ENCODE measurements at regions not wholly inside any gene's neighbourhood (a gene's known extent, or its start where the extent isn't known, plus 50 kb on each side); places are given as distances from the start of the nearest gene placed in this dataset.

DNA sequence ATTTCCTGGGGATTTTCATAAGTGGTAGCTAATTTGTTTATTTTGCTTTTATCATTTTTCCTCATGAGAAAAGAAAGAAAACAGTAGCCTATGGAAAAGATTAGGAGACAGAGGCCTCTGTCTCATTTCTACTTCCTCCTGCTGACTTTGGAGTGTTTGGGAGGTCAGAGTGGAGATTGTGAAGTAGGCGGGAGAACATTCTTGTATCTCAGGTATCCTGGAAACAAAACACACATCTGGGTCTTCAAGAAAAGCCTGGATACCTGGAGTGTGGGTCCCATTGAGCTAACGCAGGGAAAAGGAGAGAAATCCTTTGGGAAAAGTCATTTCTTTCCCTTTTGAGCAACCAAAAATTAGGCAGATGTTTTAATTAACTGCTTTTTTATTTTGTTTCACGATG lies 161.5 kb upstream of the DMAC1 start:
- Histone ChIP-seq H3K4me3 (ENCODE audit: low read depth in 1 of 3, low read length in 3 of 3) (no peak overlapping the region), H3K9me3 (ENCODE audit: control insufficient read depth in 2 of 2, insufficient read depth in 1 of 2, low read depth in 1 of 2, low read length in 1 of 2) (no peaks in the 10 kb centered on the region), H3K27me3 (ENCODE audit: control insufficient read depth in 3 of 3, insufficient read depth in 3 of 3, low read length in 3 of 3) (no peaks in the 10 kb centered on the region), H3K36me3 (ENCODE audit: control insufficient read depth in 3 of 3, insufficient read depth in 2 of 3, low read depth in 1 of 3, low read length in 3 of 3) (no peaks in the 10 kb centered on the region), H3K4me1 (ENCODE audit: control insufficient read depth in 3 of 3, insufficient read depth in 2 of 3, low read depth in 1 of 3, low read length in 2 of 3) (peaks cover 0 to 10% (median 0%) of the 10 kb centered on the region in 3 donors), H3K27ac (ENCODE audit: low read depth in 1 of 3, low read length in 2 of 3) (no peak overlapping the region)
- DNase-seq (no peak), FAIRE-seq (no peak)
- WGBS, 3 donors: 81 to 86% (median 84%) methylated on average over 3 of the region's 3 CpGs

DNA sequence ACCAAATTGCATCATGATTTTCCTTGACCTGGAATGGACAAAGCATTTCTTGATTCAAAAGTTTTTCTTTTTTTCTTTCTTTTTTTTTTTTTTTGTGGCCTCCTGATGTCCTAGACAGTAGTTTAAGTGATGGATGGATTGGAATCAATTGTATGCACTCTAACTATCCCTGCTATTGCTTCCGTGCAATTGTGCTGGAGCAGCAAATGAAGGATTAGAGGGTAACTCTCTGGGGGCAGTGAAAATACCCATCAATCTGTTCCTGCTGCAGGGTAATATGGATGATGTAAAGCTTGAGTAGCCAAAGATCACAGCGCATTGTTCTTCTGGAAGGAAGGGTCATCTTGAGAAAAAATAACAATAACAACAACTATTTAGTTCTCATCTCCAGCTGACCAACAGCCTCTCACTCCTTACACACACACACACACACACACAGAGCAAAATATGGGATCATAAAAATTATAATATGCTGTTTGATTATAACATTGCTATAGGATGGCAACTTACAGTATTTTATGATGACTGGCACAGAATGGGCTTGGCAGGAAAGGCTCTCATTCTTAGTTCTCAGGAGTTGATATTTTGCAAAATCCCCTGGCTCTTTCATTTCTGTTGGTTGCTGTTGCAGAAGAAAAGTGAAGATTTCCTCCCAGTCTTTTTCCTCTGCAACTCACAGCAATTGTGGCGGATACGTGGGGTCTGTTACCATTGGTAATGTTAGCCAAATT lies 160.9 kb upstream of the DMAC1 start:
- FAIRE-seq: no peak
- Histone ChIP-seq H3K4me3 (ENCODE audit: low read depth in 1 of 3, low read length in 3 of 3) (no peak overlapping the region), H3K4me1 (ENCODE audit: control insufficient read depth in 3 of 3, insufficient read depth in 2 of 3, low read depth in 1 of 3, low read length in 2 of 3) (peaks cover 0 to 10% (median 0%) of the 10 kb centered on the region in 3 donors), H3K9me3 (ENCODE audit: control insufficient read depth in 2 of 2, insufficient read depth in 1 of 2, low read depth in 1 of 2, low read length in 1 of 2) (no peaks in the 10 kb centered on the region), H3K27me3 (ENCODE audit: control insufficient read depth in 3 of 3, insufficient read depth in 3 of 3, low read length in 3 of 3) (no peaks in the 10 kb centered on the region), H3K27ac (ENCODE audit: low read depth in 1 of 3, low read length in 2 of 3) (no peak overlapping the region), H3K36me3 (ENCODE audit: control insufficient read depth in 3 of 3, insufficient read depth in 2 of 3, low read depth in 1 of 3, low read length in 3 of 3) (no peaks in the 10 kb centered on the region)
- no peak for DNase-seq
- 85 to 93% (median 92%) methylated on average over 4 of the region's 4 CpGs for WGBS, 3 donors

DNA sequence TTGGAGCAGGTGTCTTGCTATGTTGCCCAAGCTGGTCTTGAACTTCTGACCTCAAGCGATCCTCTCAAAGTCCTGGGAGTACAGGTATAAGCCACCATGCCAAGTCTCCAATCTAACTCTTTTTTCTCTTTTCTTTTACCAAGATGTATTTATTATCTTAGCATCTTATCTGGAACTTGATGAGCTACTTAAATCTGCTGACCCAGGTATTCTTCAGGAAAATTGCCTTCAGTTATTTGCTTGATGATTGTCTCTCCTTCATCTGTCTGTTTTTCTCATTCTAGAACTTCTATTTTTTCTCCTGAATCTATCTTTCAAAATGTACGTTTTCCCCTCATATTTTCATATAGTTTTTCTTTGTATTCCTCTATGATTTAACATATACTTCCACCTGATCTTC lies 158.2 kb upstream of the DMAC1 start:
- no peak for FAIRE-seq
- no peaks in the 10 kb centered on the region for H3K36me3 ChIP-seq (ENCODE audit: control insufficient read depth in 3 of 3, insufficient read depth in 2 of 3, low read depth in 1 of 3, low read length in 3 of 3)
- 87 to 92% (median 91%) methylated on average over 2 of the region's 2 CpGs for WGBS, 3 donors
- DNase-seq: no peak
- H3K27me3 ChIP-seq (ENCODE audit: control insufficient read depth in 3 of 3, insufficient read depth in 3 of 3, low read length in 3 of 3): no peaks in the 10 kb centered on the region
- peaks cover 0 to 5% (median 0%) of the 10 kb centered on the region in 3 donors for H3K4me1 ChIP-seq (ENCODE audit: control insufficient read depth in 3 of 3, insufficient read depth in 2 of 3, low read depth in 1 of 3, low read length in 2 of 3)
- no peak overlapping the region for H3K27ac ChIP-seq (ENCODE audit: low read depth in 1 of 3, low read length in 2 of 3)
- no peak overlapping the region for H3K4me3 ChIP-seq (ENCODE audit: low read depth in 1 of 3, low read length in 3 of 3)
- H3K9me3 ChIP-seq (ENCODE audit: control insufficient read depth in 2 of 2, insufficient read depth in 1 of 2, low read depth in 1 of 2, low read length in 1 of 2): no peaks in the 10 kb centered on the region

DNA sequence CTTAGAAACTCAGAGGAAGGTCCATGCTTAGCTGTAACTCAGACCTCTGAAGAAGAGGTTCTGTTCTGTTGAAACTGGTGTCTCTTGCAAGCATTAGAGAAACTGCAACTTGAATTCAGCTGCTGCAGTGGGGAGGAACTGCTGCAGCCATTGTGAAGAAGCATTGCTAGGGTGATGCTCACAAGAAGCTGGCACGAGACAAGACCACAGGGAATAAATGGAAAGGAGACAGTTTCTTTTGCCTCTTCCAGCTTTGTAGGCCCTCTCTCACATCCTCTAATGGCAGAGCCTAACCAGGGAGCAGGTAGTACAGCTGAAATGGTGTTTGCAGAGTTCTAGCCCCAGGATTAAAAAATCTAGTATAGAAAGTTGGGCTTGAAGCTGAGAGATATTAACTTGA lies 148.0 kb upstream of the DMAC1 start:
- Histone ChIP-seq H3K27me3 (ENCODE audit: control insufficient read depth in 3 of 3, insufficient read depth in 3 of 3, low read length in 3 of 3) (no peaks in the 10 kb centered on the region), H3K36me3 (ENCODE audit: control insufficient read depth in 3 of 3, insufficient read depth in 2 of 3, low read depth in 1 of 3, low read length in 3 of 3) (no peaks in the 10 kb centered on the region), H3K27ac (ENCODE audit: low read depth in 1 of 3, low read length in 2 of 3) (no peak overlapping the region), H3K4me3 (ENCODE audit: low read depth in 1 of 3, low read length in 3 of 3) (no peak overlapping the region), H3K9me3 (ENCODE audit: control insufficient read depth in 2 of 2, insufficient read depth in 1 of 2, low read depth in 1 of 2, low read length in 1 of 2) (no peaks in the 10 kb centered on the region), H3K4me1 (ENCODE audit: control insufficient read depth in 3 of 3, insufficient read depth in 2 of 3, low read depth in 1 of 3, low read length in 2 of 3) (no peaks in the 10 kb centered on the region)
- no peak for DNase-seq
- WGBS, 3 donors: 68 to 83% (median 82%) methylated on average over 1 of the region's 1 CpG
- FAIRE-seq: no peak

DNA sequence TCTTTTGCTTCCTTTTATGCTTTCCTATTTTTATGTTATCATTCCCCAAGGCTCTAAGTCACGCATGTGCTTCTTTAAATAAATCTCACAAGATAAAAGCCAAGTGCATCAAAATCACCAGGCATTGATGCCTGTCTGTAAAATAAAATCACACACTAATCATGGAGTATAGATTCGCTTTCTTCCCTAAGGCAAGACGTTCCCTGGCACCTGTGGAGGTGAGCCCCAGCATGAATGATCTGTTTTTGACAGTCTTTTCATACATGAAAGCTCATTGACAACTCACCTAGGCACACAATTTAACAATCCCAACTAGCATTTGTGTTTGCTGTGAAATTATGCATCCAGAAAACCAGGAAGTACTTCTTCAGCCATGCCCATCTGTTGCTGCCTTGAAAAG lies 146.9 kb upstream of the DMAC1 start:
- H3K27me3 ChIP-seq (ENCODE audit: control insufficient read depth in 3 of 3, insufficient read depth in 3 of 3, low read length in 3 of 3): no peaks in the 10 kb centered on the region
- 85 to 90% (median 85%) methylated on average over 3 of the region's 3 CpGs for WGBS, 3 donors
- no peaks in the 10 kb centered on the region for H3K36me3 ChIP-seq (ENCODE audit: control insufficient read depth in 3 of 3, insufficient read depth in 2 of 3, low read depth in 1 of 3, low read length in 3 of 3)
- no peak for DNase-seq
- no peaks in the 10 kb centered on the region for H3K9me3 ChIP-seq (ENCODE audit: control insufficient read depth in 2 of 2, insufficient read depth in 1 of 2, low read depth in 1 of 2, low read length in 1 of 2)
- no peaks in the 10 kb centered on the region for H3K4me1 ChIP-seq (ENCODE audit: control insufficient read depth in 3 of 3, insufficient read depth in 2 of 3, low read depth in 1 of 3, low read length in 2 of 3)
- H3K27ac ChIP-seq (ENCODE audit: low read depth in 1 of 3, low read length in 2 of 3): no peak overlapping the region
- no peak for FAIRE-seq
- no peak overlapping the region for H3K4me3 ChIP-seq (ENCODE audit: low read depth in 1 of 3, low read length in 3 of 3)

DNA sequence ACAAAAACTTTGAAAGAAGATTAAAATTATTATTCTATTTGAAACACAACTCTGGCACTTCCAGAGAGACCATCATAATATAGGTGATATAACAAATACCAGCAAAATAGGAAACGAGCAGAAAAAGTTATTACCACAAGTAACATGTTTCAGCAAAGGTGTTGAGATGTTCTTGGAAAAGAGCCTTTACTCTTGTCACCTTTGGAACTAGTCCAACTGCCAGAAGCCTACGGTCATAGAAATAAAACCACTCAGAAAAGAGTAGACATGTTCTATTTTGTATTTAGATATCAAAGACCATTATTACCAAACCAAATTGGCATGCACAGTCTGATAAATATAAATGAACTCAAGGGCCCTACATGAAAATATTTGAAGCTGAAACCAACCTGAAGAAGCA lies 145.0 kb upstream of the DMAC1 start:
- no peaks in the 10 kb centered on the region for H3K27me3 ChIP-seq (ENCODE audit: control insufficient read depth in 3 of 3, insufficient read depth in 3 of 3, low read length in 3 of 3)
- 52 to 64% (median 57%) methylated on average over 2 of the region's 2 CpGs for WGBS, 3 donors
- no peak overlapping the region for H3K4me3 ChIP-seq (ENCODE audit: low read depth in 1 of 3, low read length in 3 of 3)
- FAIRE-seq (no peak), DNase-seq (no peak)
- H3K36me3 ChIP-seq (ENCODE audit: control insufficient read depth in 3 of 3, insufficient read depth in 2 of 3, low read depth in 1 of 3, low read length in 3 of 3): no peaks in the 10 kb centered on the region
- no peaks in the 10 kb centered on the region for H3K4me1 ChIP-seq (ENCODE audit: control insufficient read depth in 3 of 3, insufficient read depth in 2 of 3, low read depth in 1 of 3, low read length in 2 of 3)
- H3K9me3 ChIP-seq (ENCODE audit: control insufficient read depth in 2 of 2, insufficient read depth in 1 of 2, low read depth in 1 of 2, low read length in 1 of 2): peaks cover 0 to 6% of the 10 kb centered on the region in 2 donors
- no peak overlapping the region for H3K27ac ChIP-seq (ENCODE audit: low read depth in 1 of 3, low read length in 2 of 3)

DNA sequence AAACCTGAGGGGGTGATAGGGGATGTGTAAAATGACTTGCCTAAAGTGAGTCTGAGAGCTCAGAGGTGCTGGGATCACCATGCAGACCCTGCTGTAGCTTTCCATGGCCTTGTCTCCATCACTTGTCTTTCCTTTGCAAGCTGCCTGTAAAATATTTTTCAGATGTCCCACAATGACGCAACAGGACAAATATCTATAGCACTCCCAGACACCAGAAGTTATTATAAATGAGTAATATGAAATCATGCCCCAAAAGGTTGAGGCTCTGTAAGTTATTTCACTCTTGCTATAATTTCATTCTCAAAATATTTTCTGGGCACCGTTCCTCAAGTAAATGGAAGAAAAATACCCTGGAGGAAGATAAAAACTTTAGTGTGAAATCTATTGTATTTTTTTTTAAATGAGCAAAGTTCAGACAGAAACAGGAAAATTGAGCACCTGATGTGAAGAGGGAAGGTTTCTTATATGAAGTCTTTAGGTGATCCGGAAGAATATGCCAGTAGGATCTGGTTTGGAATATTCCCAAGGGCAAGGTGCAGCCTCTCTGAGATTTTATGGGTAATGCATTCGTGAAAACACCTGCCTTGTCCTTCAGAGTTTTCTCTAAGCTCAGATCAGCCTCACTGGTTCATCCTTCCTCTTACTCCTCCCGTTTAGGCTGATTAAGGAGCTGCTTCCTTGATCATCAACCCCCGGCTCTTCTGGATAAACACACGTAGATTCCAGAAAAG lies 138.3 kb upstream of the DMAC1 start:
- FAIRE-seq: no peak
- H3K36me3 ChIP-seq (ENCODE audit: control insufficient read depth in 3 of 3, insufficient read depth in 2 of 3, low read depth in 1 of 3, low read length in 3 of 3): no peaks in the 10 kb centered on the region
- peaks cover 0 to 14% of the 10 kb centered on the region in 2 donors for H3K9me3 ChIP-seq (ENCODE audit: control insufficient read depth in 2 of 2, insufficient read depth in 1 of 2, low read depth in 1 of 2, low read length in 1 of 2)
- no peak overlapping the region for H3K27ac ChIP-seq (ENCODE audit: low read depth in 1 of 3, low read length in 2 of 3)
- peaks cover 0 to 3% (median 0%) of the 10 kb centered on the region in 3 donors for H3K4me1 ChIP-seq (ENCODE audit: control insufficient read depth in 3 of 3, insufficient read depth in 2 of 3, low read depth in 1 of 3, low read length in 2 of 3)
- 33 to 68% (median 52%) methylated on average over 7 of the region's 7 CpGs for WGBS, 3 donors
- no peak for DNase-seq
- no peaks in the 10 kb centered on the region for H3K27me3 ChIP-seq (ENCODE audit: control insufficient read depth in 3 of 3, insufficient read depth in 3 of 3, low read length in 3 of 3)
- H3K4me3 ChIP-seq (ENCODE audit: low read depth in 1 of 3, low read length in 3 of 3): no peak overlapping the region

DNA sequence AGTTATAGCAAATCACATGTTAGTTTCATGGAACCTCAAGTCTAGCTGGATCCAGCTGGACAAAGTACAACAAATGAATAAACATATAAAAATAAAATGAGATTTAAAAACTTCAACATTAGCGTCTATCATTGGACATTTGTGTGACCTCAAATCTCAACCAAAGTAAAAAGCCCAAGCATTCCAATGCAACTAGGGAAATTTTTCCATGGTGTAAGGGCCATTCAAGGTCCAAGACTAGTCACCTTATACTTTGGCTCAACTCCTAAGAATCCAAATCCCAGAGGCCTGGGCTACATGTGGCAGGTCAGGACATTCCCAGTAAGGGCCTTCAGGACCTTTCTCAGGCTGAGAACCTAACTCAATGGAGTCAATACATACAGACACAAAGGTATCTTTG lies 137.4 kb upstream of the DMAC1 start:
- peaks cover 0 to 14% of the 10 kb centered on the region in 2 donors for H3K9me3 ChIP-seq (ENCODE audit: control insufficient read depth in 2 of 2, insufficient read depth in 1 of 2, low read depth in 1 of 2, low read length in 1 of 2)
- H3K27me3 ChIP-seq (ENCODE audit: control insufficient read depth in 3 of 3, insufficient read depth in 3 of 3, low read length in 3 of 3): no peaks in the 10 kb centered on the region
- H3K4me3 ChIP-seq (ENCODE audit: low read depth in 1 of 3, low read length in 3 of 3): no peak overlapping the region
- no peaks in the 10 kb centered on the region for H3K36me3 ChIP-seq (ENCODE audit: control insufficient read depth in 3 of 3, insufficient read depth in 2 of 3, low read depth in 1 of 3, low read length in 3 of 3)
- H3K27ac ChIP-seq (ENCODE audit: low read depth in 1 of 3, low read length in 2 of 3): no peak overlapping the region
- no peak for DNase-seq
- FAIRE-seq: no peak
- H3K4me1 ChIP-seq (ENCODE audit: control insufficient read depth in 3 of 3, insufficient read depth in 2 of 3, low read depth in 1 of 3, low read length in 2 of 3): peaks cover 0 to 3% (median 0%) of the 10 kb centered on the region in 3 donors
- 69 to 91% (median 88%) methylated on average over 1 of the region's 1 CpG for WGBS, 3 donors
